Caco-2 (cell line): ENCODE measurements at regions not wholly inside any gene's neighbourhood (a gene's known extent, or its start where the extent isn't known, plus 50 kb on each side); places are given as distances from the start of the nearest gene placed in this dataset.

ENCODE experiments used
- BruUV-seq: library from RNA; stranded (reverse); fragments of 400-500 nt; replicated peaks from 2 replicates; lab custom pipeline; 2021; lab: Mats Ljungman, UMichigan
- CTCF ChIA-PET: fragments of 300-600 bp; sonication (Branson Sonifier 250); formaldehyde crosslinking; loops from one replicate; lab custom pipeline; 2022; ENCODE audit warnings: antibody characterized with exemption; lab: Charles Lee
- POLR2A ChIA-PET: fragments of 300-600 bp; sonication (Branson Sonifier 250); formaldehyde crosslinking; loops from one replicate; lab custom pipeline; 2022; ENCODE audit warnings: antibody characterized with exemption; lab: Charles Lee
- DNase-seq, 2 experiments: peaks; one replicate each; pipeline versions ENCODE4 v3.0.0 to v3.0.0-alpha.2; 2020 to 2022
- H3K27me3 ChIP-seq: replicated peaks from 2 replicates; pipeline ENCODE4 v1.6.0; 2011; ENCODE audit warnings: low read length; ENCODE audit not compliant: control insufficient read depth, insufficient read depth
- H3K36me3 ChIP-seq: 2 replicates; pipeline ENCODE4 v1.5.1; 2011; ENCODE audit warnings: low read length; ENCODE audit not compliant: control insufficient read depth, insufficient read depth
- H3K4me1 ChIP-seq: fragments of 250-450 bp; sonication (Bioruptor Pico); 2 replicates; pipeline ENCODE4 v1.5.1; 2020; ENCODE audit warnings: mild to moderate bottlenecking
- H3K4me3 ChIP-seq: 2 replicates; pipeline ENCODE4 v1.5.1; 2011; ENCODE audit warnings: low read depth, mild to moderate bottlenecking, control low read depth, low read length
- H3K9me3 ChIP-seq: fragments of 250-450 bp; sonication (Bioruptor Pico); 2 replicates; pipeline ENCODE4 v1.5.1; 2020; ENCODE audit warnings: mild to moderate bottlenecking, moderate library complexity
- H3K27ac Mint-ChIP-seq: one replicate; pipeline ENCODE4 v1.8.0; 2022; ENCODE audit warnings: mixed read lengths; ENCODE audit not compliant: unreplicated experiment
- H3K27me3 Mint-ChIP-seq: one replicate; pipeline ENCODE4 v1.8.0; 2022; ENCODE audit warnings: mixed read lengths; ENCODE audit not compliant: insufficient read depth, unreplicated experiment
- H3K36me3 Mint-ChIP-seq: one replicate; pipeline ENCODE4 v1.8.0; 2022; ENCODE audit warnings: mild to moderate bottlenecking, mixed read lengths; ENCODE audit not compliant: insufficient read depth, unreplicated experiment
- H3K4me1 Mint-ChIP-seq: one replicate; pipeline ENCODE4 v1.8.0; 2022; ENCODE audit warnings: low read depth, mixed read lengths; ENCODE audit not compliant: unreplicated experiment
- H3K4me3 Mint-ChIP-seq: one replicate; pipeline ENCODE4 v1.8.0; 2022; ENCODE audit warnings: mild to moderate bottlenecking, moderate library complexity, mixed read lengths; ENCODE audit not compliant: unreplicated experiment
- H3K9me3 Mint-ChIP-seq: one replicate; pipeline ENCODE4 v1.8.0; 2022; ENCODE audit warnings: mixed read lengths; ENCODE audit not compliant: unreplicated experiment
- CTCF ChIP-seq, 2 experiments: fragments of 200-600 bp in 1 of 2; IDR thresholded peaks; 1 replicate in 1 of 2; 2 replicates in 1 of 2; pipeline versions ENCODE4 v1.5.1 to v1.8.0; 2011 to 2022; ENCODE audit warnings: antibody characterized with exemption in 1 of 2, control low read depth in 1 of 2, inconsistent platforms in 1 of 2, low read depth in 1 of 2, low read length in 1 of 2, mild to moderate bottlenecking in 1 of 2, moderate library complexity in 1 of 2; ENCODE audit not compliant: insufficient read depth in 1 of 2, severe bottlenecking in 1 of 2, unreplicated experiment in 1 of 2
- intact Hi-C: fragments of 100-400 bp; cut with micrococcal nuclease; formaldehyde crosslinking; loops from one replicate; pipeline ENCODE4 v1.10.0; 2022; ENCODE audit not compliant: unreplicated experiment

- H3K4me3 Mint-ChIP-seq, result no peak overlapping the region
- Histone ChIP-seq H3K4me3 (no peak overlapping the region), H3K9me3 (no peaks in the 10 kb centered on the region), H3K4me1 (no peaks in the 10 kb centered on the region), H3K27me3 (no peaks in the 10 kb centered on the region), H3K36me3 (no peaks in the 10 kb centered on the region)
- POLR2A ChIA-PET, result no interaction called here
- CTCF ChIA-PET, result no interaction called here
- no peak overlapping the region for H3K27ac Mint-ChIP-seq
- intact Hi-C loops, result no loop called here
- H3K27me3 Mint-ChIP-seq, result no peaks in the 10 kb centered on the region
- TF ChIP-seq CTCF (IDR thresholded peaks at IDR 0.05; ENCODE audit: insufficient read depth in 1 of 2, low read depth in 1 of 2, low read length in 1 of 2, severe bottlenecking in 1 of 2, unreplicated experiment in 1 of 2), result no peak
- no peaks in the 10 kb centered on the region for H3K9me3 Mint-ChIP-seq
- H3K36me3 Mint-ChIP-seq, result no peaks in the 10 kb centered on the region
- no TSS peak for BruUV-seq
- H3K4me1 Mint-ChIP-seq, result no peaks in the 10 kb centered on the region
- DNase-seq, result no peak
Measured at GRCh38 chr18:11391661-11392060, 217.7 kb upstream of the SLC35G4 start.

DNA sequence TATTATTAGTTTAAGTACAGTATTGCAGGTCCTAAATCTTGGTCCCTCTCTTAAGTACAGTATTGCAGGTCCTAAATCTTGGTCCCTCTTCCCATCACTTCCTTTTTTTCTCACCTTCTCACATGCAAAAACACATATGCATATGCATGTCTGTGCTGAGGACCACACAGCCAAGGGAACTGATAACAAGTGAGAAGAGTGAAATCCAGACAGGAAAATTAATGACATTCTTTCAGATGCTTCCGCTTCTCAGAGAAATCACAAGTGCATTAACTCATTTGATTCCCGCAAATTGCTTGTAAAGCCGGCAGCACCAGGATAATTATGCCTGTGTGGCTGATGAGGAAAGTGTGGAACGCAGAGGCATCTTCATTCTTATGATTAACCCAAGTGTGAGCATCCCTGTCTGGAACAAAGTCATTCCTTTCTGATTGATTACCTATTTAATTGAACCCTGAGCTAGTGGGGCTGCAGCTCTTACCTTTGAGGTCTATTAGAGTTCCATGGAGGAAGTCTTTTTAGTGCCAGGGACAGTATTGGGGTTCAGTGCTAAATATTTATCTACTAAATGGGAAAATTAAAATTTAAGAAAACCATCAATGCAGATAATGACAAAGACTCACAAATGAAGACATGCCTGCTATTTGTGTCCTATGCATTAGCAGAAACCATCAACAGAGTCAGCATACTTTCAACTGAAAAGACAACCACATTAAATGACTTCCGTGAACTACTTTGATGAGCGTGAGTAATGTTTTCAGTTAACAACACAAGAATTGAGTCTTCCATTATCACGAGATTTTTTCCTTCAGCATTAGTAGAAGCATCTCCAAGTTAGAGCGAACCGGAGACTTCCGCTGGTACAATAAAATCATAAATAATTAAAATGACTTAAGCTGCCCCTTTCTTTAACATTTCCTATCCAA, 220.4 kb upstream of the SLC35G4 start:
- Histone ChIP-seq H3K36me3 (no peaks in the 10 kb centered on the region), H3K9me3 (no peaks in the 10 kb centered on the region), H3K4me1 (no peaks in the 10 kb centered on the region), H3K27me3 (no peaks in the 10 kb centered on the region), H3K4me3 (no peak overlapping the region)
- no peak for DNase-seq
- H3K9me3 Mint-ChIP-seq, result no peaks in the 10 kb centered on the region
- intact Hi-C loops, result no loop called here
- no peaks in the 10 kb centered on the region for H3K4me1 Mint-ChIP-seq
- H3K27me3 Mint-ChIP-seq, result no peaks in the 10 kb centered on the region
- ChIA-PET POLR2A (no interaction called here), CTCF (no interaction called here)
- TF ChIP-seq CTCF (IDR thresholded peaks at IDR 0.05; ENCODE audit: insufficient read depth in 1 of 2, low read depth in 1 of 2, low read length in 1 of 2, severe bottlenecking in 1 of 2, unreplicated experiment in 1 of 2), result no peak
- H3K27ac Mint-ChIP-seq, result no peak overlapping the region
- no peak overlapping the region for H3K4me3 Mint-ChIP-seq
- BruUV-seq, result no TSS peak
- H3K36me3 Mint-ChIP-seq, result no peaks in the 10 kb centered on the region

DNA sequence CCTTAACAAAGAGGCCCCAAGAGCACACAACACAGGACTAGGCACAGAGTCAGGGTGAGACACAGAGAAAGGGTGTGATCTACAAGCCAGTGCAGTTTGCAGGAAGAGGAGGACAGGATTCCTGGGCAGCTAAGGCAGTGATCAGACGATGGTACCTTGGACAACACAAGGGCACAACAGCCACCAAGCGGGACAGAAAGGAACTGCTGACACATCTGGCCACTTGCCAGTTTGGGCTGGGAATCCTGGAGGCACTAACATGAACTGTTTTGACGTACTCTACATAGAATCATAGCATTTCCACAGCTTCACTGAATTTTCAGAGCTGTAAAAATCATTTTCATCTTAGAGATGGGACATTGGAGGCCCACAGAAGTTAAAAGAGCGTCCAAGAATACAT, 221.5 kb upstream of the SLC35G4 start:
- Mint-ChIP-seq H3K36me3 (no peaks in the 10 kb centered on the region), H3K27ac (no peak overlapping the region), H3K4me1 (no peaks in the 10 kb centered on the region), H3K9me3 (no peaks in the 10 kb centered on the region), H3K4me3 (no peak overlapping the region), H3K27me3 (no peaks in the 10 kb centered on the region)
- Histone ChIP-seq H3K4me3 (no peak overlapping the region), H3K9me3 (no peaks in the 10 kb centered on the region), H3K27me3 (no peaks in the 10 kb centered on the region), H3K4me1 (no peaks in the 10 kb centered on the region), H3K36me3 (no peaks in the 10 kb centered on the region)
- ChIA-PET POLR2A (no interaction called here), CTCF (no interaction called here)
- TF ChIP-seq CTCF (IDR thresholded peaks at IDR 0.05; ENCODE audit: insufficient read depth in 1 of 2, low read depth in 1 of 2, low read length in 1 of 2, severe bottlenecking in 1 of 2, unreplicated experiment in 1 of 2), result peak; percentile 33 to 60
- peak; percentile 61 for DNase-seq
- intact Hi-C loops, result no loop called here
- BruUV-seq, result no TSS peak
